Right renal pelvis (tissue), 4 donors: ENCODE measurements at regions not wholly inside any gene's neighbourhood (a gene's known extent, or its start where the extent isn't known, plus 50 kb on each side); places are given as distances from the start of the nearest gene placed in this dataset.
"Not testable (repeated sequence)": the region's sequence is repeated elsewhere in the genome, so short reads cannot be mapped to it uniquely, and the experiment has no call there.

Source experiments
- DNase-seq, 4 donors: peaks; one replicate each; pipeline ENCODE4 v3.0.0-alpha.2; 2013; ENCODE audit warnings: low read depth in 4 of 4, low spot score in 3 of 4, missing footprints in 1 of 4

GRCh38 chr4:65265526-65265925, 404.8 kb downstream of the EPHA5 start:
- no peak for DNase-seq

- no peak for DNase-seq
Observed at GRCh38 chr4:65259296-65259695, 411.0 kb downstream of the EPHA5 start.

GRCh38 chr4:65250916-65251315, 419.4 kb downstream of the EPHA5 start:
- DNase-seq: no peak

- no peak for DNase-seq
Observed at GRCh38 chr4:65249111-65249510, 421.2 kb downstream of the EPHA5 start.

GRCh38 chr4:65242156-65242846, 428.0 kb downstream of the EPHA5 start:
- DNase-seq: no peak

- DNase-seq: no peak
Observed at GRCh38 chr4:65241257-65241997, 428.9 kb downstream of the EPHA5 start.

GRCh38 chr4:65234061-65234460, 436.2 kb downstream of the EPHA5 start:
- no peak for DNase-seq

GRCh38 chr4:65227628-65228027, 442.7 kb downstream of the EPHA5 start:
- DNase-seq: no peak

GRCh38 chr4:65223601-65224000, 446.7 kb downstream of the EPHA5 start:
- DNase-seq: no peak

- not testable (repeated sequence) for DNase-seq
Observed at GRCh38 chr4:65223074-65223473, 447.2 kb downstream of the EPHA5 start.

- no peak for DNase-seq
Observed at GRCh38 chr4:65217179-65217578, 453.1 kb downstream of the EPHA5 start.

- no peak for DNase-seq
Observed at GRCh38 chr4:65202853-65203236, 467.4 kb downstream of the EPHA5 start.

- DNase-seq: no peak
Observed at GRCh38 chr4:65202165-65202852, 468.0 kb downstream of the EPHA5 start.

GRCh38 chr4:65195666-65196065, 474.6 kb downstream of the EPHA5 start:
- no peak for DNase-seq

- DNase-seq: no peak
Observed at GRCh38 chr4:65195002-65195401, 475.3 kb downstream of the EPHA5 start.

GRCh38 chr4:65193985-65194384, 476.3 kb downstream of the EPHA5 start:
- DNase-seq: no peak

GRCh38 chr4:65190780-65191179, 479.5 kb downstream of the EPHA5 start:
- no peak for DNase-seq

GRCh38 chr4:65175585-65175984, 494.7 kb downstream of the EPHA5 start:
- DNase-seq: no peak

- no peak for DNase-seq
Observed at GRCh38 chr4:65170768-65171514, 499.3 kb downstream of the EPHA5 start.

- no peak for DNase-seq
Observed at GRCh38 chr4:65167719-65168118, 502.6 kb downstream of the EPHA5 start.

- no peak for DNase-seq
Observed at GRCh38 chr4:65152205-65152604, 518.1 kb downstream of the EPHA5 start.
